ENCODE measurements at regions not wholly inside any gene's neighbourhood (a gene's known extent, or its start where the extent isn't known, plus 50 kb on each side); places are given as distances from the start of the nearest gene placed in this dataset.

DNA sequence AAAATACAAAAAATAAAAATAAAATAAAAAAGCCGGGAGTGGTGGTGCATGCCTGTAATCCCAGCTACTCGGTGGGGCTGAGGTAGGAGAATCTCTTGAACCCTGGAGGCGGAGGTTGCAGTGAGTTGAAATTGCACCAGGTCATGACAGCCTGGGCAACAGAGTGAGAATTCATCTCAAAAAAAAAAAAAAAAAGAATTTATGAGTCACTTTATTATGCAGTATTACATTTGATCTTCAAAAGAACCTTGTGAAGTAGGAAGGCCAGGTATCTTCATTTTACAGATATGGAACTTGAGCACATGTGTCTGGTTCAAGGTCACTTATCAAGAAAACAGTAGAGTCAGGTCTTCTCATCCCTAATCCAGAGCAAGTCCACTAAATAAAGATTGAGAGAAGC lies 459.4 kb upstream of the HNRNPA3 start:
- no peak for TF ChIP-seq ZBTB7A (IDR thresholded peaks at IDR 0.05; ENCODE audit: low read depth)
- TF ChIP-seq, protein P1, sequence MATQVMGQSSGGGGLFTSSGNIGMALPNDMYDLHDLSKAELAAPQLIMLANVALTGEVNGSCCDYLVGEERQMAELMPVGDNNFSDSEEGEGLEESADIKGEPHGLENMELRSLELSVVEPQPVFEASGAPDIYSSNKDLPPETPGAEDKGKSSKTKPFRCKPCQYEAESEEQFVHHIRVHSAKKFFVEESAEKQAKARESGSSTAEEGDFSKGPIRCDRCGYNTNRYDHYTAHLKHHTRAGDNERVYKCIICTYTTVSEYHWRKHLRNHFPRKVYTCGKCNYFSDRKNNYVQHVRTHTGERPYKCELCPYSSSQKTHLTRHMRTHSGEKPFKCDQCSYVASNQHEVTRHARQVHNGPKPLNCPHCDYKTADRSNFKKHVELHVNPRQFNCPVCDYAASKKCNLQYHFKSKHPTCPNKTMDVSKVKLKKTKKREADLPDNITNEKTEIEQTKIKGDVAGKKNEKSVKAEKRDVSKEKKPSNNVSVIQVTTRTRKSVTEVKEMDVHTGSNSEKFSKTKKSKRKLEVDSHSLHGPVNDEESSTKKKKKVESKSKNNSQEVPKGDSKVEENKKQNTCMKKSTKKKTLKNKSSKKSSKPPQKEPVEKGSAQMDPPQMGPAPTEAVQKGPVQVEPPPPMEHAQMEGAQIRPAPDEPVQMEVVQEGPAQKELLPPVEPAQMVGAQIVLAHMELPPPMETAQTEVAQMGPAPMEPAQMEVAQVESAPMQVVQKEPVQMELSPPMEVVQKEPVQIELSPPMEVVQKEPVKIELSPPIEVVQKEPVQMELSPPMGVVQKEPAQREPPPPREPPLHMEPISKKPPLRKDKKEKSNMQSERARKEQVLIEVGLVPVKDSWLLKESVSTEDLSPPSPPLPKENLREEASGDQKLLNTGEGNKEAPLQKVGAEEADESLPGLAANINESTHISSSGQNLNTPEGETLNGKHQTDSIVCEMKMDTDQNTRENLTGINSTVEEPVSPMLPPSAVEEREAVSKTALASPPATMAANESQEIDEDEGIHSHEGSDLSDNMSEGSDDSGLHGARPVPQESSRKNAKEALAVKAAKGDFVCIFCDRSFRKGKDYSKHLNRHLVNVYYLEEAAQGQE (IDR thresholded peaks at IDR 0.05; ENCODE audit: low read depth): no peak
